DOHH2 (cell line): ENCODE measurements at regions not wholly inside any gene's neighbourhood (a gene's known extent, or its start where the extent isn't known, plus 50 kb on each side); places are given as distances from the start of the nearest gene placed in this dataset.

Source experiments
- H3F3A ChIP-seq: fragments of 200-600 bp; sonication (generic), shearing (Covaris generic); 2 replicates; pipeline ENCODE4 v1.6.0; 2016; ENCODE audit warnings: antibody characterized with exemption, mild to moderate bottlenecking; ENCODE audit not compliant: control insufficient read depth, insufficient read depth
- H3K27ac ChIP-seq: fragments of 200-600 bp; sonication (generic); 2 replicates; pipeline ENCODE4 v1.5.1; 2014; ENCODE audit warnings: low read depth, mild to moderate bottlenecking, low read length, moderate library complexity
- H3K27me3 ChIP-seq: fragments of 200-600 bp; sonication (generic); 2 replicates; pipeline ENCODE4 v1.6.1; 2014; ENCODE audit warnings: mild to moderate bottlenecking, low read length, mixed read lengths; ENCODE audit not compliant: control insufficient read depth
- H3K36me3 ChIP-seq: fragments of 200-600 bp; sonication (generic); 2 replicates; pipeline ENCODE4 v1.6.1; 2014; ENCODE audit warnings: mild to moderate bottlenecking, low read length, moderate library complexity, mixed read lengths; ENCODE audit not compliant: control insufficient read depth
- H3K4me1 ChIP-seq: fragments of 200-600 bp; sonication (generic); 2 replicates; pipeline ENCODE4 v1.6.1; 2014; ENCODE audit warnings: mild to moderate bottlenecking, low read length, mixed read lengths; ENCODE audit not compliant: control insufficient read depth
- H3K4me2 ChIP-seq: fragments of 200-600 bp; sonication (generic); 2 replicates; pipeline ENCODE4 v1.6.0; 2014; ENCODE audit warnings: mild to moderate bottlenecking, low read length, moderate library complexity
- H3K4me3 ChIP-seq: fragments of 200-600 bp; sonication (generic); 2 replicates; pipeline ENCODE4 v1.5.1; 2014; ENCODE audit warnings: mild to moderate bottlenecking, low read length, mixed read lengths
- H3K79me2 ChIP-seq: fragments of 200-600 bp; sonication (generic); 2 replicates; pipeline ENCODE4 v1.6.1; 2014; ENCODE audit warnings: mild to moderate bottlenecking, low read length, mixed read lengths; ENCODE audit not compliant: control insufficient read depth
- H3K9me2 ChIP-seq: fragments of 200-600 bp; sonication (generic); replicated peaks from 2 replicates; pipeline ENCODE4 v1.6.1; 2014; ENCODE audit warnings: mild to moderate bottlenecking, low read length, mixed read lengths; ENCODE audit not compliant: control insufficient read depth
- H3K9me3 ChIP-seq: fragments of 200-600 bp; sonication (generic); 2 replicates; pipeline ENCODE4 v1.6.1; 2014; ENCODE audit warnings: antibody characterized with exemption, low read length, mixed read lengths; ENCODE audit not compliant: control insufficient read depth, insufficient read depth
- H4K20me1 ChIP-seq: fragments of 200-600 bp; sonication (generic); 2 replicates; pipeline ENCODE4 v1.6.0; 2014; ENCODE audit warnings: low read depth, mild to moderate bottlenecking, antibody characterized with exemption, low read length, moderate library complexity; ENCODE audit not compliant: control insufficient read depth, insufficient read depth
- CTCF ChIP-seq: fragments of 200-600 bp; sonication (generic); IDR thresholded peaks from one replicate; pipeline ENCODE4 v1.5.1; 2014; ENCODE audit warnings: antibody characterized with exemption, mild to moderate bottlenecking, low read depth, low read length; ENCODE audit not compliant: poor library complexity, severe bottlenecking
- EZH2phosphoT487 ChIP-seq: fragments of 200-600 bp; sonication (generic); IDR thresholded peaks from 2 replicates; pipeline ENCODE4 v1.6.1; 2017; ENCODE audit warnings: borderline replicate concordance, mild to moderate bottlenecking, antibody characterized with exemption, low read length, moderate library complexity, mixed read lengths

GRCh38 chr3:117499189-117499870, 789.8 kb downstream of the TUSC7 start:
- Histone ChIP-seq H3K79me2 (no peaks in the 10 kb centered on the region), H3K27me3 (no peaks in the 10 kb centered on the region), H3K9me3 (no peaks in the 10 kb centered on the region), H3K9me2 (no peaks in the 10 kb centered on the region), H3K36me3 (no peaks in the 10 kb centered on the region), H4K20me1 (no peaks in the 10 kb centered on the region), H3K4me2 (no peak overlapping the region), H3K4me1 (no peaks in the 10 kb centered on the region), H3K4me3 (no peak overlapping the region), H3K27ac (no peak overlapping the region), H3F3A (no peaks in the 10 kb centered on the region)
- TF ChIP-seq CTCF, result no peak
- TF ChIP-seq EZH2phosphoT487, result no peak

GRCh38 chr3:117507958-117508357, 798.4 kb downstream of the TUSC7 start:
- TF ChIP-seq CTCF, result no peak
- TF ChIP-seq EZH2phosphoT487, result no peak
- Histone ChIP-seq H3K4me1 (no peaks in the 10 kb centered on the region), H4K20me1 (no peaks in the 10 kb centered on the region), H3K27ac (no peak overlapping the region), H3K9me3 (no peaks in the 10 kb centered on the region), H3K36me3 (no peaks in the 10 kb centered on the region), H3K4me2 (no peak overlapping the region), H3F3A (no peaks in the 10 kb centered on the region), H3K4me3 (no peak overlapping the region), H3K27me3 (no peaks in the 10 kb centered on the region), H3K79me2 (no peaks in the 10 kb centered on the region), H3K9me2 (no peaks in the 10 kb centered on the region)

- Histone ChIP-seq H3F3A (no peaks in the 10 kb centered on the region), H4K20me1 (no peaks in the 10 kb centered on the region), H3K36me3 (no peaks in the 10 kb centered on the region), H3K4me3 (no peak overlapping the region), H3K9me2 (no peaks in the 10 kb centered on the region), H3K27ac (no peak overlapping the region), H3K4me1 (no peaks in the 10 kb centered on the region), H3K4me2 (no peak overlapping the region), H3K9me3 (no peaks in the 10 kb centered on the region), H3K27me3 (no peaks in the 10 kb centered on the region), H3K79me2 (no peaks in the 10 kb centered on the region)
- TF ChIP-seq CTCF, result no peak
- no peak for TF ChIP-seq EZH2phosphoT487
Measured at GRCh38 chr3:117509858-117510257, 800.3 kb downstream of the TUSC7 start.
